Liver (tissue), 8 donors: ENCODE measurements at regions not wholly inside any gene's neighbourhood (a gene's known extent, or its start where the extent isn't known, plus 50 kb on each side); places are given as distances from the start of the nearest gene placed in this dataset.

ENCODE experiments used
- DNase-seq: peaks from one replicate; pipeline ENCODE4 v3.0.0-alpha.2; 2017; ENCODE audit warnings: low spot score
- H3K27ac ChIP-seq, 2 donors: one replicate each; pipeline ENCODE4 v1.7.0; 2013; ENCODE audit warnings: inconsistent platforms in 2 of 2, low read length in 2 of 2, control low read depth in 1 of 2, low read depth in 1 of 2, mild to moderate bottlenecking in 1 of 2
- H3K27me3 ChIP-seq, 4 donors: one replicate each; pipeline versions ENCODE4 v1.6.1 to v1.7.0; 2013; ENCODE audit warnings: low read length in 3 of 4, inconsistent platforms in 1 of 4, mild to moderate bottlenecking in 1 of 4, moderate library complexity in 1 of 4; ENCODE audit not compliant: control insufficient read depth in 4 of 4, insufficient read depth in 4 of 4
- H3K36me3 ChIP-seq, 4 donors: one replicate each; pipeline versions ENCODE4 v1.6.1 to v1.7.0; 2013; ENCODE audit warnings: low read length in 3 of 4, mild to moderate bottlenecking in 3 of 4, low read depth in 1 of 4, moderate library complexity in 1 of 4; ENCODE audit not compliant: control insufficient read depth in 4 of 4, insufficient read depth in 3 of 4
- H3K4me1 ChIP-seq, 4 donors: one replicate each; pipeline versions ENCODE4 v1.6.1 to v1.7.0; 2013; ENCODE audit warnings: low read length in 3 of 4, mild to moderate bottlenecking in 3 of 4, moderate library complexity in 1 of 4; ENCODE audit not compliant: control insufficient read depth in 4 of 4, insufficient read depth in 4 of 4
- H3K4me3 ChIP-seq, 3 donors: one replicate each; pipeline versions ENCODE4 v1.6.1 to v1.7.0; 2013; ENCODE audit warnings: low read length in 3 of 3, control low read depth in 1 of 3, low read depth in 1 of 3, mild to moderate bottlenecking in 1 of 3
- H3K9ac ChIP-seq, 2 donors: one replicate each; pipeline ENCODE4 v1.7.0; 2013; ENCODE audit warnings: low read length in 2 of 2, mild to moderate bottlenecking in 2 of 2, moderate library complexity in 2 of 2, control low read depth in 1 of 2, low read depth in 1 of 2
- H3K9me3 ChIP-seq, 4 donors: one replicate each; pipeline versions ENCODE4 v1.6.1 to v1.7.0; 2013; ENCODE audit warnings: low read length in 3 of 4; ENCODE audit not compliant: control insufficient read depth in 4 of 4
- EGR1 ChIP-seq, 2 donors: IDR thresholded peaks; 2 replicates each; pipeline ENCODE4 v1.6.1; 2016 to 2018; ENCODE audit warnings: antibody characterized with exemption in 2 of 2, low read depth in 2 of 2
- JUND ChIP-seq, 2 donors: IDR thresholded peaks; 2 replicates each; pipeline ENCODE4 v1.6.1; 2016; ENCODE audit warnings: antibody characterized with exemption in 2 of 2
- NR2F2 ChIP-seq: IDR thresholded peaks from 2 replicates; pipeline ENCODE4 v1.6.1; 2016; ENCODE audit warnings: antibody characterized with exemption
- RAD21 ChIP-seq, 2 donors: IDR thresholded peaks; 2 replicates each; pipeline ENCODE4 v1.6.1; 2016; ENCODE audit warnings: antibody characterized with exemption in 2 of 2, mild to moderate bottlenecking in 2 of 2
- RXRA ChIP-seq, 2 donors: IDR thresholded peaks; 2 replicates each; pipeline ENCODE4 v1.6.1; 2017 to 2018; ENCODE audit warnings: antibody characterized with exemption in 2 of 2, mild to moderate bottlenecking in 1 of 2
- SP1 ChIP-seq: IDR thresholded peaks from 2 replicates; pipeline ENCODE4 v1.6.1; 2018; ENCODE audit warnings: antibody characterized with exemption, mild to moderate bottlenecking
- YY1 ChIP-seq: IDR thresholded peaks from 2 replicates; pipeline ENCODE4 v1.6.1; 2016; ENCODE audit warnings: antibody characterized with exemption, mild to moderate bottlenecking
- WGBS: extraction: QIAGEN DNeasy Blood & Tissue Kit; methylation state at CpG from one replicate; pipeline ENCODE4 v1.1.7; 2013; 5-methylcytosine and 5-hydroxymethylcytosine counted together
- TF ChIP-seq, protein P1 (sequence below): fragments of 150-350 bp; IDR thresholded peaks from 2 replicates; pipeline ENCODE4 v1.5.1; 2017; ENCODE audit warnings: improper control_type of control experiment, low read depth, low read length; ENCODE audit not compliant: missing input control
- TF ChIP-seq, protein P2 (sequence below): IDR thresholded peaks from 2 replicates; pipeline ENCODE4 v1.6.1; 2016; ENCODE audit warnings: antibody characterized with exemption
- TF ChIP-seq, protein P3 (sequence below): IDR thresholded peaks from 2 replicates; pipeline ENCODE4 v1.6.1; 2016; ENCODE audit warnings: antibody characterized with exemption
- donor health status: healthy.
- donor health status: healthy.
- donor health status: healthy.
- donor health status: healthy.
- donor health status: healthy.

DNA sequence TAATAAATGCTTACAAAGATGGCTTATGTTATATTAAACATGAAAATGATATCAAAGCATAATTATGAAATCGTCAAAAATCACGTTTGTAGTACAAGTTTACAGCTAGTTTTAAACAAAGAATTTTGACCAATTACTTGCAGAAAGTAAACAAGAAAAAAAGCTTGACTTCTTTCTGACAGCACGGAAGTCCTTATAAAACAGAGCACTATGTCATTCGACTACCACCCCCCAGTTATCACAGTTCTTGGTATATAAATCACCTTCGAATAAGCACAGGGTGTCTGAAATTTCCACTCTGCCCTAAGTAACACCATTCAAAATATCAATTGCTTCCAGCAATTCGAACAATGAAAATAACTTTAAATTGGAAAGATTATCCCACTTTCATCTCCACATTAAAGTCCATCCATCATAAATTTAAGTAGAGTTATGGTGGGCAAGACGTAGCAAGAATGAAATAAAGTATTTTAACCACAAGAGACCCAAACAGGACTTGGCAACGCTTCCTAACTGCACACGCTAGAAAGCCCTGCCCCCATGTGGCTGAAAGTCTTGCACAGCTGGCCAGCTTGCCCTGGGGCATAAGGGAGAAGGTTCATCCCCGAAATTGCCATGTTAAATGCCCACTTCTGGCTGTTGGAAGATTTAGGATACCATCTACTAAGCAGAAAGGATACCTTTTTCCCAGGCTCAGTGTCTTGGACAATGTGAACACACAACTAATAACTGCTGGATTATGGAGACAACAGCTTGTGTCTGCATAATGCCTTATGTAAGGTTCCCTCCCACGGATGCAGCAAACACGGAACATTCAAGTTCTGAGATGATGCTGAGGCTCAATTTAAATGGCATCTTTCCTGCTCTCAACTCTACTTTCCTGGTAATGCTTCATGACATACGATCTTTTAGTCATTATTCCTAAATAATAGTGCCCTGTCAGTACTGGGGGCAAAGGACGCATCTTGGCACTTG, 116.4 kb upstream of the TJP1 start:
- H3K36me3 ChIP-seq = no peaks in the 10 kb centered on the region
- H3K27me3 ChIP-seq = no peaks in the 10 kb centered on the region
- 76% methylated on average over 14 of the region's 14 CpGs for WGBS
- H3K4me3 ChIP-seq = no peak overlapping the region
- no peak overlapping the region for H3K9ac ChIP-seq
- TF ChIP-seq, protein P1, sequence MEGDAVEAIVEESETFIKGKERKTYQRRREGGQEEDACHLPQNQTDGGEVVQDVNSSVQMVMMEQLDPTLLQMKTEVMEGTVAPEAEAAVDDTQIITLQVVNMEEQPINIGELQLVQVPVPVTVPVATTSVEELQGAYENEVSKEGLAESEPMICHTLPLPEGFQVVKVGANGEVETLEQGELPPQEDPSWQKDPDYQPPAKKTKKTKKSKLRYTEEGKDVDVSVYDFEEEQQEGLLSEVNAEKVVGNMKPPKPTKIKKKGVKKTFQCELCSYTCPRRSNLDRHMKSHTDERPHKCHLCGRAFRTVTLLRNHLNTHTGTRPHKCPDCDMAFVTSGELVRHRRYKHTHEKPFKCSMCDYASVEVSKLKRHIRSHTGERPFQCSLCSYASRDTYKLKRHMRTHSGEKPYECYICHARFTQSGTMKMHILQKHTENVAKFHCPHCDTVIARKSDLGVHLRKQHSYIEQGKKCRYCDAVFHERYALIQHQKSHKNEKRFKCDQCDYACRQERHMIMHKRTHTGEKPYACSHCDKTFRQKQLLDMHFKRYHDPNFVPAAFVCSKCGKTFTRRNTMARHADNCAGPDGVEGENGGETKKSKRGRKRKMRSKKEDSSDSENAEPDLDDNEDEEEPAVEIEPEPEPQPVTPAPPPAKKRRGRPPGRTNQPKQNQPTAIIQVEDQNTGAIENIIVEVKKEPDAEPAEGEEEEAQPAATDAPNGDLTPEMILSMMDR = peak; percentile 18
- TF ChIP-seq YY1 (no peak), RAD21 (IDR thresholded peaks at IDR 0.05) (peak; percentile 25 to 49)
- H3K4me1 ChIP-seq = peaks cover 0 to 26% (median 18%) of the 10 kb centered on the region in 4 donors
- no peaks in the 10 kb centered on the region for H3K9me3 ChIP-seq
- no peak overlapping the region for H3K27ac ChIP-seq
- DNase-seq = no peak

DNA sequence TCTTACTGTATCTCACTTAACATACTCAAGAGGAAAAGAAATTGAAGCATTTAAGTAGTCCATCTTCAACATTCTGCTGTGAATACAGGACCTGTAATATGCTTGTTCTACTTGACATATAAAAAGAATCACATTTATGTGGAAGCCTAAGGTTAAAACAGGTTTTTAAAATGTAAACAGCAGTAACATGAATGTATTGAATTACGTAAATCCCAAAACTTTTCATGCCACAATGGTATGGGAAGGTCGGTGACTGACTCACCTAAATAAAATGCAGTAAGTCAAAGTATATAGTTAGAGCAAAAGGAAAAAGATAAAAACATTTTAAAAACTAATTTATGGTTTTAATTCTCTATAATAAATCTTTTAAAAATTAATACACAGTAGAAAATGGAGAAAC, 115.7 kb upstream of the TJP1 start:
- H3K4me3 ChIP-seq = no peak overlapping the region
- no peak for DNase-seq
- H3K36me3 ChIP-seq = no peaks in the 10 kb centered on the region
- TF ChIP-seq, protein P2, sequence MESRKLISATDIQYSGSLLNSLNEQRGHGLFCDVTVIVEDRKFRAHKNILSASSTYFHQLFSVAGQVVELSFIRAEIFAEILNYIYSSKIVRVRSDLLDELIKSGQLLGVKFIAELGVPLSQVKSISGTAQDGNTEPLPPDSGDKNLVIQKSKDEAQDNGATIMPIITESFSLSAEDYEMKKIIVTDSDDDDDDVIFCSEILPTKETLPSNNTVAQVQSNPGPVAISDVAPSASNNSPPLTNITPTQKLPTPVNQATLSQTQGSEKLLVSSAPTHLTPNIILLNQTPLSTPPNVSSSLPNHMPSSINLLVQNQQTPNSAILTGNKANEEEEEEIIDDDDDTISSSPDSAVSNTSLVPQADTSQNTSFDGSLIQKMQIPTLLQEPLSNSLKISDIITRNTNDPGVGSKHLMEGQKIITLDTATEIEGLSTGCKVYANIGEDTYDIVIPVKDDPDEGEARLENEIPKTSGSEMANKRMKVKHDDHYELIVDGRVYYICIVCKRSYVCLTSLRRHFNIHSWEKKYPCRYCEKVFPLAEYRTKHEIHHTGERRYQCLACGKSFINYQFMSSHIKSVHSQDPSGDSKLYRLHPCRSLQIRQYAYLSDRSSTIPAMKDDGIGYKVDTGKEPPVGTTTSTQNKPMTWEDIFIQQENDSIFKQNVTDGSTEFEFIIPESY = no peak
- TF ChIP-seq EGR1 (IDR thresholded peaks at IDR 0.05; ENCODE audit: low read depth in 2 of 2) = no peak
- no peaks in the 10 kb centered on the region for H3K27me3 ChIP-seq
- H3K4me1 ChIP-seq = peaks cover 0 to 26% (median 17%) of the 10 kb centered on the region in 4 donors
- H3K27ac ChIP-seq = no peak overlapping the region
- H3K9ac ChIP-seq = no peak overlapping the region
- 94% methylated on average over 2 of the region's 2 CpGs for WGBS
- no peaks in the 10 kb centered on the region for H3K9me3 ChIP-seq

DNA sequence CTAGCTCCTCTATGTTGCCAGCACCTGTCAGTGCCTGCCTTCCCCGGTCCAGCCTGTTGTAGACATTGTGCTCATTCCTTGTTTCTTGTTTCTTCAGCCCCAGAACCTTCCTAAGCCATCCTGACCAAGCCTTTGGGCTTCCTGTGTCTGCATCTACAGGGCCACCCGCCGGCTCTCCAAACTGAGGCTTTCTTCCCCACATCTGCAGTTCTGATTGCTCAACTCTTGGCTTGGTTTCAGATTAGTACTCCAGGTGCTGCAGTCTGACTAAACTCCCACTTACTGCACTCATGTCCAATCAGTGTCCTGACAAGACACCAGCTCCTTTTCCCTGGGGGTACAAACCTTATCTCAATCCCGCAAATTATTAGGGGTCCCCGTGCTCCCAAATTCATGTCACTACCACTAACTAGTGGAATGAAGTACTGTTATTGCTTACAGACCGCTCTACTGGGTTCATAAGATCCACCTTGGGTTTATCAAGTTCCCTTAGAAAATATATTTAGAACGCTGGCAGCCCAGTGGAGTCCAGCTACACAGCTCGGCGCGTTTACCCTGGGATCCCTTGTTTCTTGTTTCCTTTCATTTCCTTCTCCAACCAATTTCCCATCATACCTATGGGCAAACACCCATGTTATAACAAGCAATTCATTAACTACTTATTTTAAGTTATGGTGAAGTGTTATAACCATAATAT, 114.2 kb upstream of the TJP1 start:
- H3K36me3 ChIP-seq = no peaks in the 10 kb centered on the region
- WGBS = 86% methylated on average over 10 of the region's 10 CpGs
- TF ChIP-seq RXRA (IDR thresholded peaks at IDR 0.05) (no peak), JUND (IDR thresholded peaks at IDR 0.05) (no peak), NR2F2 (no peak), SP1 (no peak)
- TF ChIP-seq, protein P3, sequence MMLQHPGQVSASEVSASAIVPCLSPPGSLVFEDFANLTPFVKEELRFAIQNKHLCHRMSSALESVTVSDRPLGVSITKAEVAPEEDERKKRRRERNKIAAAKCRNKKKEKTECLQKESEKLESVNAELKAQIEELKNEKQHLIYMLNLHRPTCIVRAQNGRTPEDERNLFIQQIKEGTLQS = no peak
- no peak overlapping the region for H3K4me3 ChIP-seq
- H3K4me1 ChIP-seq = peaks cover 0 to 11% (median 4%) of the 10 kb centered on the region in 4 donors
- no peaks in the 10 kb centered on the region for H3K27me3 ChIP-seq
- no peak overlapping the region for H3K27ac ChIP-seq
- no peaks in the 10 kb centered on the region for H3K9me3 ChIP-seq
- H3K9ac ChIP-seq = no peak overlapping the region
- DNase-seq = no peak
